CD4-positive, alpha-beta T cell (primary cell): ENCODE measurements at regions not wholly inside any gene's neighbourhood (a gene's known extent, or its start where the extent isn't known, plus 50 kb on each side); places are given as distances from the start of the nearest gene placed in this dataset.

Experiments used
- ATAC-seq: fragments of 200-7000 bp; cut with Tn5 transposase; one replicate; pipeline ENCODE4 v1.10.0; 2022; ENCODE audit warnings: mild to moderate bottlenecking; ENCODE audit not compliant: poor library complexity
- CTCF ChIA-PET: fragments of 350-600 bp; sonication (Branson Sonifier 250); formaldehyde crosslinking; loops from one replicate; lab custom pipeline; 2021; ENCODE audit warnings: antibody characterized with exemption, inconsistent platforms; lab: Charles Lee
- POLR2A ChIA-PET: fragments of 350-600 bp; sonication (Branson Sonifier 250); formaldehyde crosslinking; loops from one replicate; lab custom pipeline; 2021; ENCODE audit warnings: antibody characterized with exemption, inconsistent platforms; lab: Charles Lee
- DNase-seq, 14 experiments: peaks; one replicate each; pipeline ENCODE4 v3.0.0-alpha.2; 2013 to 2020; ENCODE audit warnings: mixed read lengths in 2 of 14
- H3K27ac ChIP-seq, 2 donors: one replicate each; pipeline versions ENCODE4 v1.5.1 to v1.7.0; 2013; ENCODE audit warnings: low read length in 2 of 2, low read depth in 1 of 2, mild to moderate bottlenecking in 1 of 2
- H3K27me3 ChIP-seq, 2 experiments: 1 replicate in 1 of 2; 2 replicates in 1 of 2; pipeline versions ENCODE4 v1.6.1 to v1.7.0; 2013; ENCODE audit warnings: low read length in 2 of 2, control low read depth in 1 of 2, mild to moderate bottlenecking in 1 of 2, moderate library complexity in 1 of 2; ENCODE audit not compliant: insufficient read depth in 2 of 2, control insufficient read depth in 1 of 2
- H3K36me3 ChIP-seq: one replicate; pipeline ENCODE4 v1.6.1; 2013; ENCODE audit warnings: low read length, control low read depth; ENCODE audit not compliant: insufficient read depth
- H3K4me1 ChIP-seq: one replicate; pipeline ENCODE4 v1.6.1; 2013; ENCODE audit warnings: low read length, control low read depth; ENCODE audit not compliant: insufficient read depth
- H3K4me3 ChIP-seq: one replicate; pipeline ENCODE4 v1.5.1; 2013; ENCODE audit warnings: mild to moderate bottlenecking, low read length, moderate library complexity
- H3K9me3 ChIP-seq, 2 experiments: 1 replicate in 1 of 2; 2 replicates in 1 of 2; pipeline versions ENCODE4 v1.6.1 to v1.7.0; 2013; ENCODE audit warnings: low read length in 2 of 2, mild to moderate bottlenecking in 2 of 2, control low read depth in 1 of 2, moderate library complexity in 1 of 2; ENCODE audit not compliant: control insufficient read depth in 1 of 2, insufficient read depth in 1 of 2
- H3K27ac Mint-ChIP-seq: one replicate; pipeline ENCODE4 v1.8.0; 2020; ENCODE audit warnings: mixed read lengths
- H3K27me3 Mint-ChIP-seq: one replicate; pipeline ENCODE4 v1.8.0; 2021; ENCODE audit warnings: mixed read lengths
- H3K36me3 Mint-ChIP-seq: one replicate; pipeline ENCODE4 v1.8.0; 2021; ENCODE audit warnings: low read depth, mixed read lengths
- H3K4me1 Mint-ChIP-seq: one replicate; pipeline ENCODE4 v1.8.0; 2021; ENCODE audit warnings: low read depth, mixed read lengths
- H3K4me3 Mint-ChIP-seq: one replicate; pipeline ENCODE4 v1.8.0; 2020; ENCODE audit warnings: mild to moderate bottlenecking, mixed read lengths
- H3K9me3 Mint-ChIP-seq: one replicate; pipeline ENCODE4 v1.8.0; 2020; ENCODE audit warnings: mixed read lengths
- CTCF ChIP-seq: fragments of 200-600 bp; IDR thresholded peaks from one replicate; pipeline ENCODE4 v1.8.0; 2022; ENCODE audit warnings: antibody characterized with exemption, mild to moderate bottlenecking
- intact Hi-C, 2 experiments: fragments of 100-400 bp; cut with DNase I in 1 of 2; cut with micrococcal nuclease in 1 of 2; formaldehyde crosslinking; loops; one replicate each; pipeline versions ENCODE4 v1.15.1 to v1.9.0; 2023 to 2025; cut with DNase I, micrococcal nuclease

GRCh38 chr13:53800011-53800410, 771.4 kb downstream of the OLFM4 start:
- H3K27me3 Mint-ChIP-seq: no peaks in the 10 kb centered on the region
- ChIA-PET POLR2A (no interaction called here), CTCF (no interaction called here)
- Histone ChIP-seq H3K4me1 (no peaks in the 10 kb centered on the region), H3K27me3 (no peaks in the 10 kb centered on the region), H3K4me3 (no peak overlapping the region), H3K27ac (no peak overlapping the region), H3K36me3 (no peaks in the 10 kb centered on the region), H3K9me3 (no peaks in the 10 kb centered on the region)
- H3K9me3 Mint-ChIP-seq: peaks cover 4% of the 10 kb centered on the region
- H3K4me3 Mint-ChIP-seq: no peak overlapping the region
- no peak for TF ChIP-seq CTCF
- no peaks in the 10 kb centered on the region for H3K4me1 Mint-ChIP-seq
- no peak overlapping the region for H3K27ac Mint-ChIP-seq
- intact Hi-C loops: no loop called here
- DNase-seq: no peak
- H3K36me3 Mint-ChIP-seq: no peaks in the 10 kb centered on the region
- no peak for ATAC-seq

GRCh38 chr13:53807251-53807834, 778.7 kb downstream of the OLFM4 start:
- POLR2A ChIA-PET: no interaction called here
- intact Hi-C loops: no loop called here
- CTCF ChIA-PET: no interaction called here

GRCh38 chr13:53821632-53822031, 793.0 kb downstream of the OLFM4 start:
- no peaks in the 10 kb centered on the region for H3K36me3 ChIP-seq
- intact Hi-C loops: no loop called here
- POLR2A ChIA-PET: no interaction called here
- Mint-ChIP-seq H3K4me1 (no peaks in the 10 kb centered on the region), H3K36me3 (no peaks in the 10 kb centered on the region), H3K27ac (no peak overlapping the region), H3K4me3 (no peak overlapping the region), H3K9me3 (peaks cover under 1% of the 10 kb centered on the region), H3K27me3 (no peaks in the 10 kb centered on the region)
- no peaks in the 10 kb centered on the region for H3K27me3 ChIP-seq
- no peak for ATAC-seq
- H3K27ac ChIP-seq: no peak overlapping the region
- TF ChIP-seq CTCF: no peak
- no peak for DNase-seq
- H3K9me3 ChIP-seq: peaks cover 0 to 8% of the 10 kb centered on the region in 2 experiments
- no peaks in the 10 kb centered on the region for H3K4me1 ChIP-seq
- no peak overlapping the region for H3K4me3 ChIP-seq
- CTCF ChIA-PET: interaction anchor here (0.5 kb wide), 1 partner anchor 57 kb away, joined by 3 read pairs; no protein-coding TSS in a partner anchor

More at GRCh38 chr13:53807251-53807834, 778.7 kb downstream of the OLFM4 start:
- Mint-ChIP-seq H3K4me3 (no peak overlapping the region), H3K27me3 (no peaks in the 10 kb centered on the region), H3K9me3 (peaks cover 4% of the 10 kb centered on the region), H3K4me1 (no peaks in the 10 kb centered on the region), H3K36me3 (no peaks in the 10 kb centered on the region), H3K27ac (no peak overlapping the region)
- no peaks in the 10 kb centered on the region for H3K9me3 ChIP-seq
- no peak overlapping the region for H3K27ac ChIP-seq
- no peaks in the 10 kb centered on the region for H3K27me3 ChIP-seq
- H3K4me1 ChIP-seq: no peaks in the 10 kb centered on the region
- TF ChIP-seq CTCF: no peak
- no peak overlapping the region for H3K4me3 ChIP-seq
- H3K36me3 ChIP-seq: no peaks in the 10 kb centered on the region
- DNase-seq (no peak), ATAC-seq (no peak)
